ENCODE measurements at regions not wholly inside any gene's neighbourhood (a gene's known extent, or its start where the extent isn't known, plus 50 kb on each side); places are given as distances from the start of the nearest gene placed in this dataset.

DNA sequence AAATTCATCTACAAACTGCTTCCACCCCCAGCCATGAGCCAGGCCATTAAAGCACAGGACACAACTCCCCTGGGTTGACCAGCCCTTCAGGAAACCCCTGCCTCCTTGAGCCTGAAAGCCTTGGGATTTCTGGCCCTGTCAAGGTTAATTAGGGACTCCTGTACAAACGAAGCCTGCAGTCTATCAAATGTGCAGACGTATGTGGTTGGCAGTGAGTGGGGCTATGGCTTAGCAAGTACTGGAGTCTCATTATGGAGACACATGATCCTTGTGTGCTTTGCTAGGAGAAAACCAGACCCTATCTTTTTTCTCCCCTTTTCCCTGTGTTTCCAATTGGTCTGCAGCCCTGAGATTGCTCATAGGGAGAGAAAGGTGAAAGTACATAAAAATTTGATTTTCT is 588.3 kb upstream of the USP24 start:
- TF ChIP-seq EP300 (IDR thresholded peaks at IDR 0.05; ENCODE audit: borderline replicate concordance) (no peak), TAF1 (IDR thresholded peaks at IDR 0.05; ENCODE audit: low read depth) (no peak), NFIC (IDR thresholded peaks at IDR 0.05) (no peak), CREB1 (IDR thresholded peaks at IDR 0.05; ENCODE audit: low read depth) (no peak), RAD21 (IDR thresholded peaks at IDR 0.05; ENCODE audit: low read depth) (no peak), EGR1 (IDR thresholded peaks at IDR 0.05) (no peak), CEBPB (IDR thresholded peaks at IDR 0.05) (no peak)
- TF ChIP-seq, protein P1, sequence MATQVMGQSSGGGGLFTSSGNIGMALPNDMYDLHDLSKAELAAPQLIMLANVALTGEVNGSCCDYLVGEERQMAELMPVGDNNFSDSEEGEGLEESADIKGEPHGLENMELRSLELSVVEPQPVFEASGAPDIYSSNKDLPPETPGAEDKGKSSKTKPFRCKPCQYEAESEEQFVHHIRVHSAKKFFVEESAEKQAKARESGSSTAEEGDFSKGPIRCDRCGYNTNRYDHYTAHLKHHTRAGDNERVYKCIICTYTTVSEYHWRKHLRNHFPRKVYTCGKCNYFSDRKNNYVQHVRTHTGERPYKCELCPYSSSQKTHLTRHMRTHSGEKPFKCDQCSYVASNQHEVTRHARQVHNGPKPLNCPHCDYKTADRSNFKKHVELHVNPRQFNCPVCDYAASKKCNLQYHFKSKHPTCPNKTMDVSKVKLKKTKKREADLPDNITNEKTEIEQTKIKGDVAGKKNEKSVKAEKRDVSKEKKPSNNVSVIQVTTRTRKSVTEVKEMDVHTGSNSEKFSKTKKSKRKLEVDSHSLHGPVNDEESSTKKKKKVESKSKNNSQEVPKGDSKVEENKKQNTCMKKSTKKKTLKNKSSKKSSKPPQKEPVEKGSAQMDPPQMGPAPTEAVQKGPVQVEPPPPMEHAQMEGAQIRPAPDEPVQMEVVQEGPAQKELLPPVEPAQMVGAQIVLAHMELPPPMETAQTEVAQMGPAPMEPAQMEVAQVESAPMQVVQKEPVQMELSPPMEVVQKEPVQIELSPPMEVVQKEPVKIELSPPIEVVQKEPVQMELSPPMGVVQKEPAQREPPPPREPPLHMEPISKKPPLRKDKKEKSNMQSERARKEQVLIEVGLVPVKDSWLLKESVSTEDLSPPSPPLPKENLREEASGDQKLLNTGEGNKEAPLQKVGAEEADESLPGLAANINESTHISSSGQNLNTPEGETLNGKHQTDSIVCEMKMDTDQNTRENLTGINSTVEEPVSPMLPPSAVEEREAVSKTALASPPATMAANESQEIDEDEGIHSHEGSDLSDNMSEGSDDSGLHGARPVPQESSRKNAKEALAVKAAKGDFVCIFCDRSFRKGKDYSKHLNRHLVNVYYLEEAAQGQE (IDR thresholded peaks at IDR 0.05; ENCODE audit: low read depth): no peak
- TF ChIP-seq, protein P2, sequence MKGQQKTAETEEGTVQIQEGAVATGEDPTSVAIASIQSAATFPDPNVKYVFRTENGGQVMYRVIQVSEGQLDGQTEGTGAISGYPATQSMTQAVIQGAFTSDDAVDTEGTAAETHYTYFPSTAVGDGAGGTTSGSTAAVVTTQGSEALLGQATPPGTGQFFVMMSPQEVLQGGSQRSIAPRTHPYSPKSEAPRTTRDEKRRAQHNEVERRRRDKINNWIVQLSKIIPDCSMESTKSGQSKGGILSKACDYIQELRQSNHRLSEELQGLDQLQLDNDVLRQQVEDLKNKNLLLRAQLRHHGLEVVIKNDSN (IDR thresholded peaks at IDR 0.05): no peak
